GM12872 (cell line): ENCODE measurements at regions not wholly inside any gene's neighbourhood (a gene's known extent, or its start where the extent isn't known, plus 50 kb on each side); places are given as distances from the start of the nearest gene placed in this dataset.

Experiments
- CTCF ChIP-seq: IDR thresholded peaks from 3 replicates; pipeline ENCODE4 v1.5.1; 2011; ENCODE audit warnings: low read depth, mild to moderate bottlenecking, low read length, moderate library complexity; ENCODE audit not compliant: insufficient read depth

- no peak for TF ChIP-seq CTCF
Measured at GRCh38 chr9:96136992-96137670, 164.8 kb downstream of the HSD17B3 start.

- TF ChIP-seq CTCF, result no peak
Measured at GRCh38 chr9:96135753-96136290, 166.2 kb downstream of the HSD17B3 start.

- no peak for TF ChIP-seq CTCF
Measured at GRCh38 chr9:96135076-96135752, 166.8 kb downstream of the HSD17B3 start.

GRCh38 chr9:96133321-96134021, 168.5 kb downstream of the HSD17B3 start:
- TF ChIP-seq CTCF, result no peak

- TF ChIP-seq CTCF, result no peak
Measured at GRCh38 chr9:96131825-96132224, 170.2 kb downstream of the HSD17B3 start.

GRCh38 chr9:96130970-96131369, 171.0 kb downstream of the HSD17B3 start:
- TF ChIP-seq CTCF, result no peak

- no peak for TF ChIP-seq CTCF
Measured at GRCh38 chr9:96129747-96130146, 172.2 kb downstream of the HSD17B3 start.
